GM12878 (cell line): ENCODE measurements at regions not wholly inside any gene's neighbourhood (a gene's known extent, or its start where the extent isn't known, plus 50 kb on each side); places are given as distances from the start of the nearest gene placed in this dataset.

Experiments
- BRCA1 ChIP-seq: IDR thresholded peaks from 2 replicates; pipeline ENCODE4 v1.6.1; 2011; ENCODE audit warnings: low read depth, low read length, improper control_type of control experiment
- CHD4 ChIP-seq: fragments of 200-600 bp; sonication (generic); IDR thresholded peaks from 2 replicates; pipeline ENCODE4 v1.6.1; 2016; ENCODE audit warnings: mild to moderate bottlenecking
- EED ChIP-seq: sonication (generic); IDR thresholded peaks from 2 replicates; pipeline ENCODE4 v1.6.1; 2016; ENCODE audit warnings: antibody characterized with exemption, low read depth
- EZH2 ChIP-seq: IDR thresholded peaks from 2 replicates; pipeline ENCODE4 v1.6.1; 2012; ENCODE audit warnings: low read depth, mild to moderate bottlenecking, control low read depth, inconsistent platforms, low read length, borderline replicate concordance; ENCODE audit not compliant: control insufficient read depth
- KAT2A ChIP-seq: conservative IDR thresholded peaks from 2 replicates; pipeline ENCODE4 v1.6.1; 2011; ENCODE audit warnings: low read depth, low read length; ENCODE audit not compliant: control insufficient read depth
- NRF1 ChIP-seq: conservative IDR thresholded peaks from 2 replicates; pipeline ENCODE4 v1.6.1; 2011; ENCODE audit warnings: mild to moderate bottlenecking, low read depth, low read length, improper control_type of control experiment
- POLR2A ChIP-seq: IDR thresholded peaks from 2 replicates; pipeline ENCODE4 v1.6.1; 2011; ENCODE audit warnings: low read depth, mild to moderate bottlenecking, low read length
- PRDM15 ChIP-seq: fragments of 450-650 bp; formaldehyde crosslinking; IDR thresholded peaks from 2 replicates; pipeline ENCODE4 v1.4.0; 2020; ENCODE audit warnings: mild to moderate bottlenecking, moderate library complexity
- SPI1 ChIP-seq: IDR thresholded peaks from 2 replicates; pipeline ENCODE4 v1.6.1; 2011; ENCODE audit warnings: low read depth, mild to moderate bottlenecking, low read length, moderate library complexity, borderline replicate concordance; ENCODE audit not compliant: insufficient read depth
- USF1 ChIP-seq: IDR thresholded peaks from 2 replicates; pipeline ENCODE4 v1.6.1; 2011; ENCODE audit warnings: borderline replicate concordance, low read depth, mild to moderate bottlenecking, moderate library complexity, mixed read lengths, low read length; ENCODE audit not compliant: insufficient read depth; ENCODE audit errors: extremely low read length
- TF ChIP-seq, protein P1 (sequence below), 3 experiments: IDR thresholded peaks in 2 of 3; conservative IDR thresholded peaks in 1 of 3; 2 replicates each; pipeline ENCODE4 v1.5.1; 2011; ENCODE audit warnings: low read depth in 3 of 3, low read length in 3 of 3, mild to moderate bottlenecking in 3 of 3, control low read depth in 2 of 3, moderate library complexity in 2 of 3, inconsistent platforms in 1 of 3, mixed read lengths in 1 of 3; ENCODE audit not compliant: control insufficient read depth in 2 of 3, insufficient read depth in 1 of 3; ENCODE audit errors: extremely low read depth in 1 of 3
- TF ChIP-seq, protein P2 (sequence below): fragments of 450-650 bp; IDR thresholded peaks from 2 replicates; pipeline ENCODE4 v1.6.1; 2017; ENCODE audit warnings: antibody characterized with exemption, mild to moderate bottlenecking, moderate library complexity

GRCh38 chr12:24121911-24122310 lies 172.4 kb upstream of the SOX5 start:
- TF ChIP-seq NRF1 (no peak), KAT2A (no peak), BRCA1 (no peak), USF1 (no peak), CHD4 (no peak), EZH2 (no peak), POLR2A (no peak), EED (no peak), SPI1 (no peak), PRDM15 (CRISPR knock-in tag) (no peak)
- TF ChIP-seq, protein P1, sequence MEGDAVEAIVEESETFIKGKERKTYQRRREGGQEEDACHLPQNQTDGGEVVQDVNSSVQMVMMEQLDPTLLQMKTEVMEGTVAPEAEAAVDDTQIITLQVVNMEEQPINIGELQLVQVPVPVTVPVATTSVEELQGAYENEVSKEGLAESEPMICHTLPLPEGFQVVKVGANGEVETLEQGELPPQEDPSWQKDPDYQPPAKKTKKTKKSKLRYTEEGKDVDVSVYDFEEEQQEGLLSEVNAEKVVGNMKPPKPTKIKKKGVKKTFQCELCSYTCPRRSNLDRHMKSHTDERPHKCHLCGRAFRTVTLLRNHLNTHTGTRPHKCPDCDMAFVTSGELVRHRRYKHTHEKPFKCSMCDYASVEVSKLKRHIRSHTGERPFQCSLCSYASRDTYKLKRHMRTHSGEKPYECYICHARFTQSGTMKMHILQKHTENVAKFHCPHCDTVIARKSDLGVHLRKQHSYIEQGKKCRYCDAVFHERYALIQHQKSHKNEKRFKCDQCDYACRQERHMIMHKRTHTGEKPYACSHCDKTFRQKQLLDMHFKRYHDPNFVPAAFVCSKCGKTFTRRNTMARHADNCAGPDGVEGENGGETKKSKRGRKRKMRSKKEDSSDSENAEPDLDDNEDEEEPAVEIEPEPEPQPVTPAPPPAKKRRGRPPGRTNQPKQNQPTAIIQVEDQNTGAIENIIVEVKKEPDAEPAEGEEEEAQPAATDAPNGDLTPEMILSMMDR (IDR thresholded peaks at IDR 0.05 in 2 of 3, conservative IDR thresholded peaks at IDR 0.05 in 1 of 3; ENCODE audit: control insufficient read depth in 2 of 3, extremely low read depth in 1 of 3, insufficient read depth in 1 of 3, low read depth in 3 of 3, low read length in 3 of 3) = no peak
- TF ChIP-seq, protein P2, sequence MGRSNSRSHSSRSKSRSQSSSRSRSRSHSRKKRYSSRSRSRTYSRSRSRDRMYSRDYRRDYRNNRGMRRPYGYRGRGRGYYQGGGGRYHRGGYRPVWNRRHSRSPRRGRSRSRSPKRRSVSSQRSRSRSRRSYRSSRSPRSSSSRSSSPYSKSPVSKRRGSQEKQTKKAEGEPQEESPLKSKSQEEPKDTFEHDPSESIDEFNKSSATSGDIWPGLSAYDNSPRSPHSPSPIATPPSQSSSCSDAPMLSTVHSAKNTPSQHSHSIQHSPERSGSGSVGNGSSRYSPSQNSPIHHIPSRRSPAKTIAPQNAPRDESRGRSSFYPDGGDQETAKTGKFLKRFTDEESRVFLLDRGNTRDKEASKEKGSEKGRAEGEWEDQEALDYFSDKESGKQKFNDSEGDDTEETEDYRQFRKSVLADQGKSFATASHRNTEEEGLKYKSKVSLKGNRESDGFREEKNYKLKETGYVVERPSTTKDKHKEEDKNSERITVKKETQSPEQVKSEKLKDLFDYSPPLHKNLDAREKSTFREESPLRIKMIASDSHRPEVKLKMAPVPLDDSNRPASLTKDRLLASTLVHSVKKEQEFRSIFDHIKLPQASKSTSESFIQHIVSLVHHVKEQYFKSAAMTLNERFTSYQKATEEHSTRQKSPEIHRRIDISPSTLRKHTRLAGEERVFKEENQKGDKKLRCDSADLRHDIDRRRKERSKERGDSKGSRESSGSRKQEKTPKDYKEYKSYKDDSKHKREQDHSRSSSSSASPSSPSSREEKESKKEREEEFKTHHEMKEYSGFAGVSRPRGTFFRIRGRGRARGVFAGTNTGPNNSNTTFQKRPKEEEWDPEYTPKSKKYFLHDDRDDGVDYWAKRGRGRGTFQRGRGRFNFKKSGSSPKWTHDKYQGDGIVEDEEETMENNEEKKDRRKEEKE = no peak
